ENCODE measurements at regions not wholly inside any gene's neighbourhood (a gene's known extent, or its start where the extent isn't known, plus 50 kb on each side); places are given as distances from the start of the nearest gene placed in this dataset.

GRCh38 chr13:62906896-62907295, 1491.2 kb upstream of the PCDH20 start:
- no peaks in the 10 kb centered on the region for H3K36me3 ChIP-seq
- H3K4me1 ChIP-seq: no peaks in the 10 kb centered on the region
- no peak overlapping the region for H3K27ac ChIP-seq
- H3K9me3 ChIP-seq: no peaks in the 10 kb centered on the region
- H3K4me3 ChIP-seq: no peak overlapping the region
- TF ChIP-seq CTCF (IDR thresholded peaks at IDR 0.05): no peak
- no peak for DNase-seq (ENCODE audit: low spot score)
- H3K27me3 ChIP-seq: no peaks in the 10 kb centered on the region

DNA sequence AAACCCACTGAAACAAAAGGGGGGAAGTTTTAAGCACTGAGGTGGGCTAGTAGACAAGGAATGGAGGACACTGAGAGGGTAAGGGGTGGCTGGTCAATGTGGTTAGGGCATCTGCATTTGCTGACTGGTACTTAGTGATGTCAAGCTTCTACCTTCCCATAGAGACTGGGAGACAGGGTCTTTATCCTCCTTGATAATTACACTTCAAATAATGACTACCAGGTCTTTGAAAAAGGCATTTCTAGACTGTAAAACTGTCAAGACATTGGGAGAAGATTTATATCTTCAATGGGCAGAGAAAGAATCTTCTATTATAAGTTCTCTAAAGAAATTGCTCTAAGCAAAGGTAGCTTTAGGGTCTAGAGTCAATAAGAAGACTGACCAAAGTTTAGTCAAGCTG, 1490.8 kb upstream of the PCDH20 start:
- H3K9me3 ChIP-seq: no peaks in the 10 kb centered on the region
- no peak overlapping the region for H3K4me3 ChIP-seq
- no peak for TF ChIP-seq CTCF (IDR thresholded peaks at IDR 0.05)
- H3K27me3 ChIP-seq: no peaks in the 10 kb centered on the region
- H3K36me3 ChIP-seq: no peaks in the 10 kb centered on the region
- no peak overlapping the region for H3K27ac ChIP-seq
- DNase-seq (ENCODE audit: low spot score): no peak
- H3K4me1 ChIP-seq: no peaks in the 10 kb centered on the region

GRCh38 chr13:62887046-62887445, 1471.4 kb upstream of the PCDH20 start:
- H3K4me3 ChIP-seq: no peak overlapping the region
- H3K36me3 ChIP-seq: no peaks in the 10 kb centered on the region
- H3K9me3 ChIP-seq: no peaks in the 10 kb centered on the region
- H3K27me3 ChIP-seq: no peaks in the 10 kb centered on the region
- no peaks in the 10 kb centered on the region for H3K4me1 ChIP-seq
- no peak for DNase-seq (ENCODE audit: low spot score)
- TF ChIP-seq CTCF (IDR thresholded peaks at IDR 0.05): no peak
- H3K27ac ChIP-seq: no peak overlapping the region

- Histone ChIP-seq H3K27ac (no peak overlapping the region), H3K4me1 (no peaks in the 10 kb centered on the region), H3K9me3 (peaks cover 0 to 4% of the 10 kb centered on the region in 2 donors), H3K4me3 (no peak overlapping the region), H3K27me3 (no peaks in the 10 kb centered on the region), H3K36me3 (no peaks in the 10 kb centered on the region)
- no peak for TF ChIP-seq CTCF (IDR thresholded peaks at IDR 0.05)
- no peak for DNase-seq (ENCODE audit: low spot score)
Measured at GRCh38 chr13:62879071-62879470, 1463.4 kb upstream of the PCDH20 start.

GRCh38 chr13:62875118-62875640, 1459.5 kb upstream of the PCDH20 start:
- TF ChIP-seq CTCF (IDR thresholded peaks at IDR 0.05): no peak
- Histone ChIP-seq H3K27ac (no peak overlapping the region), H3K36me3 (no peaks in the 10 kb centered on the region), H3K4me1 (no peaks in the 10 kb centered on the region), H3K27me3 (no peaks in the 10 kb centered on the region), H3K4me3 (no peak overlapping the region), H3K9me3 (peaks cover 0 to 4% of the 10 kb centered on the region in 2 donors)
- no peak for DNase-seq (ENCODE audit: low spot score)

DNA sequence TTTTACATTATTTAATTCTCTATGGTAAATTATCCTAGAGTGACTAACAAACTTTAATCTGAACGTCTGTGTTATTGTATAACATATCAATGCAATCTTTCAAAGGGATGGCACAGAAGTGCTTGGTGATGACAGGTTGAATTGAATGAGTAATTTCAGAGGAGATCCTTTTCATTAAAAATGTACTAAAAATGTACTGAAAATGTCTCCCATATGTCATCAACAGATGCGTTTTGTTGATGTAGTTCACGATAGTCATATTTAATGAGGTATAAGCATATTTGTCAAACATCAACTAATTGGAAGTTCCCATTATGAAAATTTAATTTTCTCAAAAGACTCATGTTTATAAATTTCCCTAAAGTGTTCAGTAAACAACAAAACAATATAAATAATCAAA, 1434.7 kb upstream of the PCDH20 start:
- H3K4me1 ChIP-seq: no peaks in the 10 kb centered on the region
- TF ChIP-seq CTCF (IDR thresholded peaks at IDR 0.05): no peak
- no peak overlapping the region for H3K27ac ChIP-seq
- no peaks in the 10 kb centered on the region for H3K9me3 ChIP-seq
- H3K27me3 ChIP-seq: no peaks in the 10 kb centered on the region
- H3K36me3 ChIP-seq: no peaks in the 10 kb centered on the region
- no peak for DNase-seq (ENCODE audit: low spot score)
- no peak overlapping the region for H3K4me3 ChIP-seq
